ENCODE measurements at regions not wholly inside any gene's neighbourhood (a gene's known extent, or its start where the extent isn't known, plus 50 kb on each side); places are given as distances from the start of the nearest gene placed in this dataset.

DNA sequence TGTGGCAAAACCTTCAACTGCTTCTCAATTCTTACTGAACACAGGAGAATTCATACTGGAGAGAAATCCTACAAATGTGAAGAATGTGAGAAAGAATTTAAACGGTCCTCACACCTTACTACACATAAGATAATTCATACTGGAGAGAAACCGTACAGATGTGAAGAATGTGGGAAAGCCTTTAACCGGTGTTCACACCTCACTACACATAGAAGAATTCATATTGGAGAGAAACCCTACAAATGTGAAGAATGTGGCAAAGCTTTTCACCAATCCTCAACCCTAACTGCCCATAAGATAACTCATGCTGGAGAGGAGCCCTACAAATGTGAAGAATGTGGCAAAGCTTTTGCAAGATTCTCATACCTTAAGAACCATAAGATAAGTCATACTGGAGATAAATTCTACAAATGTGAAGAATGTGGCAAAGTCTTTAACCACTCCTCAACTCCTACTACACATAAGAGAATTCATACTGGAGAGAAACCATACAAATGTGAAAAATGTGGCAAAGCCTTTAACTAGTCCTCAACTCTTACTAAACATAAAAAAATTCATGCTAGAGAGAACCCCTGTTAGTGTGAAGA is 111.7 kb downstream of the ZNF100 start:
- TF ChIP-seq POLR2AphosphoS5 (IDR thresholded peaks at IDR 0.05) = no peak
- TF ChIP-seq, protein P1, sequence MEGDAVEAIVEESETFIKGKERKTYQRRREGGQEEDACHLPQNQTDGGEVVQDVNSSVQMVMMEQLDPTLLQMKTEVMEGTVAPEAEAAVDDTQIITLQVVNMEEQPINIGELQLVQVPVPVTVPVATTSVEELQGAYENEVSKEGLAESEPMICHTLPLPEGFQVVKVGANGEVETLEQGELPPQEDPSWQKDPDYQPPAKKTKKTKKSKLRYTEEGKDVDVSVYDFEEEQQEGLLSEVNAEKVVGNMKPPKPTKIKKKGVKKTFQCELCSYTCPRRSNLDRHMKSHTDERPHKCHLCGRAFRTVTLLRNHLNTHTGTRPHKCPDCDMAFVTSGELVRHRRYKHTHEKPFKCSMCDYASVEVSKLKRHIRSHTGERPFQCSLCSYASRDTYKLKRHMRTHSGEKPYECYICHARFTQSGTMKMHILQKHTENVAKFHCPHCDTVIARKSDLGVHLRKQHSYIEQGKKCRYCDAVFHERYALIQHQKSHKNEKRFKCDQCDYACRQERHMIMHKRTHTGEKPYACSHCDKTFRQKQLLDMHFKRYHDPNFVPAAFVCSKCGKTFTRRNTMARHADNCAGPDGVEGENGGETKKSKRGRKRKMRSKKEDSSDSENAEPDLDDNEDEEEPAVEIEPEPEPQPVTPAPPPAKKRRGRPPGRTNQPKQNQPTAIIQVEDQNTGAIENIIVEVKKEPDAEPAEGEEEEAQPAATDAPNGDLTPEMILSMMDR (IDR thresholded peaks at IDR 0.05) = no peak
